ENCODE measurements at regions not wholly inside any gene's neighbourhood (a gene's known extent, or its start where the extent isn't known, plus 50 kb on each side); places are given as distances from the start of the nearest gene placed in this dataset.

- no peak for DNase-seq (ENCODE audit: low read depth)
- H3K27me3 ChIP-seq (ENCODE audit: control insufficient read depth, insufficient read depth, low read length) = no peaks in the 10 kb centered on the region
- no peak for TF ChIP-seq CTCF (IDR thresholded peaks at IDR 0.05; ENCODE audit: insufficient read depth, low read length, poor library complexity, severe bottlenecking)
- no peaks in the 10 kb centered on the region for H3K36me3 ChIP-seq (ENCODE audit: control insufficient read depth, insufficient read depth, low read length)
- no peak overlapping the region for H3K4me3 ChIP-seq (ENCODE audit: low read depth, low read length)
These were observed 53.1 kb upstream of the GLRA2 start for GRCh38 chrX:14476205-14476604.

- H3K4me3 ChIP-seq (ENCODE audit: low read depth, low read length) = no peak overlapping the region
These were observed 79.6 kb upstream of the GLRA2 start for GRCh38 chrX:14449773-14450172.

DNA sequence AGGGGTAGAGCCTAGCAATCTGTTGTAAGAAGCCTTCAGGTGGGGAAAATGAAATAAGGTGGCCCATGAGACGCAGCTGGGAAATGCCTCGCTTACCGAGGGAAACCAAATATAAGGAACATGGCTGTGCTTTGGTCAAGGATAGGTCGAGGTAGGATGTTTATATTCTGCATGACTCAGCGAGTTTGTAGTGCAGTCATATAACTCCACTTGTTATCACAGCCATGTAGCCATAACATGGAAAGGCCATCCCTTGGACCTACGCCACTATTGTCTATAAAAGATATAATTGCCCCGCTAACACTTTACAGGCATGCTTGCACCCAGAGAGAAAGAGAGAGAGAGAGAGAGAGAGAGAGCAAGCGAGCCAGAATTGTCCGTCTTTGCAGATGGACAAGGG is 80.9 kb upstream of the GLRA2 start:
- H3K36me3 ChIP-seq (ENCODE audit: control insufficient read depth, insufficient read depth, low read length) = no peaks in the 10 kb centered on the region
- DNase-seq (ENCODE audit: low read depth) = no peak
- no peak overlapping the region for H3K4me3 ChIP-seq (ENCODE audit: low read depth, low read length)
- H3K27me3 ChIP-seq (ENCODE audit: control insufficient read depth, insufficient read depth, low read length) = no peaks in the 10 kb centered on the region
- no peak for TF ChIP-seq CTCF (IDR thresholded peaks at IDR 0.05; ENCODE audit: insufficient read depth, low read length, poor library complexity, severe bottlenecking)

More at GRCh38 chrX:14449773-14450172, 79.6 kb upstream of the GLRA2 start:
- TF ChIP-seq CTCF (IDR thresholded peaks at IDR 0.05; ENCODE audit: insufficient read depth, low read length, poor library complexity, severe bottlenecking) = no peak
- Histone ChIP-seq H3K27me3 (ENCODE audit: control insufficient read depth, insufficient read depth, low read length) (no peaks in the 10 kb centered on the region), H3K36me3 (ENCODE audit: control insufficient read depth, insufficient read depth, low read length) (no peaks in the 10 kb centered on the region)
- DNase-seq (ENCODE audit: low read depth) = no peak

DNA sequence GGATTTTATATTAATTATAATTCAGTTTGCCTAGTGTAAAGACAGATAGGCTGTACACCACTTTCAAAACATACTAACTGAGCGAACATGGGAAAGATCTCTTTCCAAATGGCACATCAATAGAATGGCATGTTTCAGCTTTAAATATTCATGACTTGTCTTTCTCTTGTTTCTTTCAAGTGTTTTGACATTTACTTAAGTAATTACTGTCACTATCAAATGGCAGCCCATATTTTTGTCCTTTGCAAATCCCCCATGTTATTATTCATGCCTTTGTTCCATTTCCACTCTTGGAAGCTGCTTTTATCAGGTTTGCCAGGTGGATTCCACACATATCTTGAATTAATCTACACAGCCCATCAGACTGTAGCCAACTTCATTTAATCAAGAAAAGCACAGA is 89.2 kb upstream of the GLRA2 start:
- H3K4me3 ChIP-seq (ENCODE audit: low read depth, low read length) = no peak overlapping the region
- no peak for TF ChIP-seq CTCF (IDR thresholded peaks at IDR 0.05; ENCODE audit: insufficient read depth, low read length, poor library complexity, severe bottlenecking)
- H3K36me3 ChIP-seq (ENCODE audit: control insufficient read depth, insufficient read depth, low read length) = no peaks in the 10 kb centered on the region
- H3K27me3 ChIP-seq (ENCODE audit: control insufficient read depth, insufficient read depth, low read length) = no peaks in the 10 kb centered on the region
- no peak for DNase-seq (ENCODE audit: low read depth)

GRCh38 chrX:14427614-14428013 is 101.7 kb upstream of the GLRA2 start:
- no peaks in the 10 kb centered on the region for H3K36me3 ChIP-seq (ENCODE audit: control insufficient read depth, insufficient read depth, low read length)
- TF ChIP-seq CTCF (IDR thresholded peaks at IDR 0.05; ENCODE audit: insufficient read depth, low read length, poor library complexity, severe bottlenecking) = no peak
- no peaks in the 10 kb centered on the region for H3K27me3 ChIP-seq (ENCODE audit: control insufficient read depth, insufficient read depth, low read length)
- no peak for DNase-seq (ENCODE audit: low read depth)
- H3K4me3 ChIP-seq (ENCODE audit: low read depth, low read length) = no peak overlapping the region

- Histone ChIP-seq H3K27me3 (ENCODE audit: control insufficient read depth, insufficient read depth, low read length) (no peaks in the 10 kb centered on the region), H3K4me3 (ENCODE audit: low read depth, low read length) (no peak overlapping the region), H3K36me3 (ENCODE audit: control insufficient read depth, insufficient read depth, low read length) (no peaks in the 10 kb centered on the region)
- no peak for TF ChIP-seq CTCF (IDR thresholded peaks at IDR 0.05; ENCODE audit: insufficient read depth, low read length, poor library complexity, severe bottlenecking)
- DNase-seq (ENCODE audit: low read depth) = no peak
These were observed 108.5 kb upstream of the GLRA2 start for GRCh38 chrX:14420841-14421240.

Data from kidney epithelial cell (primary cell).